ENCODE measurements at regions not wholly inside any gene's neighbourhood (a gene's known extent, or its start where the extent isn't known, plus 50 kb on each side); places are given as distances from the start of the nearest gene placed in this dataset.

GRCh38 chr10:10247585-10247984 lies 770.1 kb upstream of the CELF2 start:
- TF ChIP-seq CTCF (IDR thresholded peaks at IDR 0.05), result no peak

GRCh38 chr10:10256860-10257259 lies 760.8 kb upstream of the CELF2 start:
- intact Hi-C loops (cut with DNase I; ENCODE audit: low total_unique reads), result no loop called here
- Histone ChIP-seq H3K27me3 (no peaks in the 10 kb centered on the region), H3K9me3 (peaks cover 0 to 5% (median 0%) of the 10 kb centered on the region in 3 donors), H3K4me1 (no peaks in the 10 kb centered on the region), H3K36me3 (no peaks in the 10 kb centered on the region), H3K27ac (no peak overlapping the region), H3K4me3 (no peak overlapping the region)
- no peak for TF ChIP-seq CTCF (IDR thresholded peaks at IDR 0.05)
- DNase-seq, result no peak

More at GRCh38 chr10:10247585-10247984, 770.1 kb upstream of the CELF2 start:
- DNase-seq, result no peak
- no peak overlapping the region for H3K4me3 ChIP-seq
- H3K27me3 ChIP-seq, result no peaks in the 10 kb centered on the region
- H3K4me1 ChIP-seq, result no peaks in the 10 kb centered on the region
- intact Hi-C loops (cut with DNase I; ENCODE audit: low total_unique reads), result no loop called here
- H3K36me3 ChIP-seq, result no peaks in the 10 kb centered on the region
- H3K27ac ChIP-seq, result no peak overlapping the region
- peaks cover 0 to 7% (median 0%) of the 10 kb centered on the region in 3 donors for H3K9me3 ChIP-seq

- no peak overlapping the region for H3K4me3 ChIP-seq
- no peaks in the 10 kb centered on the region for H3K4me1 ChIP-seq
- peaks cover 0 to 5% (median 0%) of the 10 kb centered on the region in 3 donors for H3K9me3 ChIP-seq
- no peaks in the 10 kb centered on the region for H3K27me3 ChIP-seq
- intact Hi-C loops (cut with DNase I; ENCODE audit: low total_unique reads), result no loop called here
- H3K27ac ChIP-seq, result no peak overlapping the region
- TF ChIP-seq CTCF (IDR thresholded peaks at IDR 0.05), result no peak
- no peak for DNase-seq
- H3K36me3 ChIP-seq, result no peaks in the 10 kb centered on the region
These were observed 758.7 kb upstream of the CELF2 start for GRCh38 chr10:10259013-10259412.

- no peak for TF ChIP-seq CTCF (IDR thresholded peaks at IDR 0.05)
- intact Hi-C loops (cut with DNase I; ENCODE audit: low total_unique reads), result no loop called here
- H3K36me3 ChIP-seq, result no peaks in the 10 kb centered on the region
- peaks cover 0 to 15% (median 0%) of the 10 kb centered on the region in 4 donors for H3K4me1 ChIP-seq
- peak in 1 of 2 donors; percentile 36 for DNase-seq
- no peaks in the 10 kb centered on the region for H3K27me3 ChIP-seq
- H3K4me3 ChIP-seq, result no peak overlapping the region
- no peak overlapping the region for H3K27ac ChIP-seq
- H3K9me3 ChIP-seq, result no peaks in the 10 kb centered on the region
These were observed 747.3 kb upstream of the CELF2 start for GRCh38 chr10:10270126-10271050.

GRCh38 chr10:10271639-10272192 lies 746.0 kb upstream of the CELF2 start:
- no peak overlapping the region for H3K27ac ChIP-seq
- peaks cover 0 to 15% (median 0%) of the 10 kb centered on the region in 4 donors for H3K4me1 ChIP-seq
- intact Hi-C loops (cut with DNase I; ENCODE audit: low total_unique reads), result no loop called here
- H3K27me3 ChIP-seq, result no peaks in the 10 kb centered on the region
- TF ChIP-seq CTCF (IDR thresholded peaks at IDR 0.05), result no peak
- no peak for DNase-seq
- no peak overlapping the region for H3K4me3 ChIP-seq
- H3K36me3 ChIP-seq, result no peaks in the 10 kb centered on the region
- no peaks in the 10 kb centered on the region for H3K9me3 ChIP-seq

Measured in tibial artery (tissue), 4 donors.